Mesendoderm (in vitro differentiated cells): ENCODE measurements at regions not wholly inside any gene's neighbourhood (a gene's known extent, or its start where the extent isn't known, plus 50 kb on each side); places are given as distances from the start of the nearest gene placed in this dataset.

Source experiments
- DNase-seq: peaks from one replicate; pipeline ENCODE4 v3.0.0; 2013
- H2AK5ac ChIP-seq: 2 replicates; pipeline ENCODE4 v1.6.1; 2013; ENCODE audit warnings: low read length, inconsistent platforms
- H2BK120ac ChIP-seq: 2 replicates; pipeline ENCODE4 v1.6.1; 2013; ENCODE audit warnings: low read depth, mild to moderate bottlenecking, low read length, moderate library complexity, mixed read lengths
- H2BK15ac ChIP-seq: replicated peaks from 2 replicates; pipeline ENCODE4 v1.6.1; 2013; ENCODE audit warnings: low read depth, mild to moderate bottlenecking, moderate library complexity
- H2BK5ac ChIP-seq: 2 replicates; pipeline ENCODE4 v1.6.1; 2013; ENCODE audit warnings: low read length, inconsistent platforms
- H3K18ac ChIP-seq: 2 replicates; pipeline ENCODE4 v1.6.1; 2013; ENCODE audit warnings: mild to moderate bottlenecking, low read length, mixed read lengths
- H3K23ac ChIP-seq: one replicate; pipeline ENCODE4 v1.6.1; 2013; ENCODE audit warnings: low read length
- H3K27ac ChIP-seq: 2 replicates; pipeline ENCODE4 v1.5.1; 2013; ENCODE audit warnings: low read depth, mild to moderate bottlenecking, inconsistent platforms, low read length, moderate library complexity
- H3K27me3 ChIP-seq: 2 replicates; pipeline ENCODE4 v1.6.1; 2013; ENCODE audit warnings: low read length, control low read depth, mild to moderate bottlenecking, inconsistent platforms; ENCODE audit not compliant: insufficient read depth, poor library complexity
- H3K36me3 ChIP-seq: 2 replicates; pipeline ENCODE4 v1.6.1; 2013; ENCODE audit warnings: low read length, inconsistent platforms; ENCODE audit not compliant: control insufficient read depth, insufficient read depth
- H3K4ac ChIP-seq: one replicate; pipeline ENCODE4 v1.6.1; 2013; ENCODE audit warnings: low read depth, mild to moderate bottlenecking, low read length, moderate library complexity
- H3K4me1 ChIP-seq: 2 replicates; pipeline ENCODE4 v1.6.1; 2013; ENCODE audit warnings: low read depth, low read length, inconsistent platforms; ENCODE audit not compliant: control insufficient read depth
- H3K4me2 ChIP-seq: 2 replicates; pipeline ENCODE4 v1.6.1; 2013; ENCODE audit warnings: low read length
- H3K4me3 ChIP-seq: 2 replicates; pipeline ENCODE4 v1.5.1; 2013; ENCODE audit warnings: mild to moderate bottlenecking, low read length
- H3K56ac ChIP-seq: one replicate; pipeline ENCODE4 v1.6.1; 2013; ENCODE audit warnings: low read length
- H3K79me1 ChIP-seq: 2 replicates; pipeline ENCODE4 v1.6.1; 2013; ENCODE audit warnings: low read length, inconsistent platforms
- H3K79me2 ChIP-seq: 2 replicates; pipeline ENCODE4 v1.6.1; 2013; ENCODE audit warnings: mild to moderate bottlenecking, low read length; ENCODE audit not compliant: control insufficient read depth, insufficient read depth
- H3K9ac ChIP-seq: 2 replicates; pipeline ENCODE4 v1.6.1; 2013; ENCODE audit warnings: low read length, inconsistent platforms
- H4K5ac ChIP-seq: one replicate; pipeline ENCODE4 v1.6.1; 2013; ENCODE audit warnings: low read length
- H4K8ac ChIP-seq: one replicate; pipeline ENCODE4 v1.6.1; 2013; ENCODE audit warnings: low read depth, mild to moderate bottlenecking, control low read depth, low read length, moderate library complexity
- WGBS: extraction: QIAGEN DNeasy Blood & Tissue Kit; methylation state at CpG from one replicate; pipeline ENCODE4 v1.1.7; 2013; ENCODE audit warnings: low lambda C conversion rate, missing lambda C conversion rate; ENCODE audit not compliant: insufficient coverage; ENCODE audit errors: extremely low coverage; 5-methylcytosine and 5-hydroxymethylcytosine counted together

GRCh38 chr3:73768524-73769308 is 144.0 kb upstream of the PDZRN3 start:
- Histone ChIP-seq H3K79me2 (no peaks in the 10 kb centered on the region), H2BK15ac (no peak overlapping the region), H3K18ac (no peak overlapping the region), H3K27ac (no peak overlapping the region), H3K27me3 (no peaks in the 10 kb centered on the region), H2BK5ac (no peak overlapping the region), H3K4me1 (no peaks in the 10 kb centered on the region), H2BK120ac (no peak overlapping the region), H3K56ac (no peak overlapping the region), H3K4me2 (no peak overlapping the region), H4K5ac (no peak overlapping the region), H3K23ac (no peak overlapping the region), H3K79me1 (no peaks in the 10 kb centered on the region), H3K36me3 (no peaks in the 10 kb centered on the region), H3K4ac (no peak overlapping the region), H3K4me3 (no peak overlapping the region), H4K8ac (no peak overlapping the region), H2AK5ac (no peak overlapping the region), H3K9ac (no peak overlapping the region)
- no peak for DNase-seq
- 100% methylated on average over 2 of the region's 5 CpGs for WGBS

- Histone ChIP-seq H3K4me3 (no peak overlapping the region), H3K36me3 (no peaks in the 10 kb centered on the region), H3K56ac (no peak overlapping the region), H3K4me1 (peaks cover 4% of the 10 kb centered on the region), H3K9ac (no peak overlapping the region), H3K18ac (peak overlapping the region; percentile 25), H3K27ac (no peak overlapping the region), H3K27me3 (no peaks in the 10 kb centered on the region), H3K79me1 (no peaks in the 10 kb centered on the region), H4K8ac (no peak overlapping the region), H2BK5ac (no peak overlapping the region), H3K4me2 (no peak overlapping the region), H3K79me2 (no peaks in the 10 kb centered on the region), H3K23ac (no peak overlapping the region), H2BK15ac (no peak overlapping the region), H2AK5ac (no peak overlapping the region), H4K5ac (no peak overlapping the region), H2BK120ac (no peak overlapping the region), H3K4ac (no peak overlapping the region)
- no CpG with 5 or more reads among the region's 7 CpGs for WGBS
- no peak for DNase-seq
These were observed 142.0 kb upstream of the PDZRN3 start for GRCh38 chr3:73766599-73767381.

- H3K4ac ChIP-seq = no peak overlapping the region
- no peak overlapping the region for H4K8ac ChIP-seq
- H2AK5ac ChIP-seq = no peak overlapping the region
- H3K4me2 ChIP-seq = no peak overlapping the region
- no peaks in the 10 kb centered on the region for H3K36me3 ChIP-seq
- no peak overlapping the region for H3K56ac ChIP-seq
- WGBS = no CpG with 5 or more reads among the region's 5 CpGs
- no peaks in the 10 kb centered on the region for H3K27me3 ChIP-seq
- H3K4me1 ChIP-seq = peaks cover 4% of the 10 kb centered on the region
- H2BK15ac ChIP-seq = no peak overlapping the region
- DNase-seq = no peak
- no peaks in the 10 kb centered on the region for H3K79me1 ChIP-seq
- no peak overlapping the region for H2BK5ac ChIP-seq
- H3K79me2 ChIP-seq = no peaks in the 10 kb centered on the region
- H3K18ac ChIP-seq = no peak overlapping the region
- H3K4me3 ChIP-seq = no peak overlapping the region
- H4K5ac ChIP-seq = no peak overlapping the region
- H3K9ac ChIP-seq = no peak overlapping the region
- no peak overlapping the region for H3K23ac ChIP-seq
- H2BK120ac ChIP-seq = no peak overlapping the region
- no peak overlapping the region for H3K27ac ChIP-seq
These were observed 141.3 kb upstream of the PDZRN3 start for GRCh38 chr3:73765878-73766545.

- Histone ChIP-seq H3K56ac (no peak overlapping the region), H3K79me1 (no peaks in the 10 kb centered on the region), H3K9ac (no peak overlapping the region), H3K4ac (no peak overlapping the region), H2BK5ac (no peak overlapping the region), H3K4me3 (no peak overlapping the region), H4K8ac (no peak overlapping the region), H2BK15ac (no peak overlapping the region), H3K4me1 (peaks cover 4% of the 10 kb centered on the region), H3K27me3 (no peaks in the 10 kb centered on the region), H2AK5ac (no peak overlapping the region), H4K5ac (no peak overlapping the region), H3K23ac (no peak overlapping the region), H3K27ac (no peak overlapping the region), H3K18ac (no peak overlapping the region), H3K79me2 (no peaks in the 10 kb centered on the region), H3K36me3 (no peaks in the 10 kb centered on the region), H3K4me2 (no peak overlapping the region), H2BK120ac (no peak overlapping the region)
- WGBS = no CpG with 5 or more reads among the region's 5 CpGs
- DNase-seq = peak; percentile 90
These were observed 138.1 kb upstream of the PDZRN3 start for GRCh38 chr3:73762855-73763254.

GRCh38 chr3:73759297-73759711 is 134.6 kb upstream of the PDZRN3 start:
- no peak overlapping the region for H3K18ac ChIP-seq
- H3K4me2 ChIP-seq = no peak overlapping the region
- no peak overlapping the region for H2AK5ac ChIP-seq
- no peak for DNase-seq
- no peak overlapping the region for H4K5ac ChIP-seq
- no peak overlapping the region for H2BK5ac ChIP-seq
- no peaks in the 10 kb centered on the region for H3K79me2 ChIP-seq
- no peak overlapping the region for H3K27ac ChIP-seq
- no peak overlapping the region for H2BK120ac ChIP-seq
- H3K79me1 ChIP-seq = no peaks in the 10 kb centered on the region
- peaks cover 4% of the 10 kb centered on the region for H3K4me1 ChIP-seq
- no peak overlapping the region for H3K9ac ChIP-seq
- H2BK15ac ChIP-seq = no peak overlapping the region
- H3K27me3 ChIP-seq = no peaks in the 10 kb centered on the region
- no CpG with 5 or more reads among the region's 3 CpGs for WGBS
- no peak overlapping the region for H3K4me3 ChIP-seq
- no peak overlapping the region for H3K23ac ChIP-seq
- H3K36me3 ChIP-seq = no peaks in the 10 kb centered on the region
- H4K8ac ChIP-seq = no peak overlapping the region
- no peak overlapping the region for H3K56ac ChIP-seq
- no peak overlapping the region for H3K4ac ChIP-seq
